SH-SY5Y (cell line): ENCODE measurements at regions not wholly inside any gene's neighbourhood (a gene's known extent, or its start where the extent isn't known, plus 50 kb on each side); places are given as distances from the start of the nearest gene placed in this dataset.

Experiments used
- GATA2 ChIP-seq: IDR thresholded peaks from 2 replicates; pipeline ENCODE4 v1.6.1; 2011; ENCODE audit warnings: mild to moderate bottlenecking, low read depth, low read length
- GATA3 ChIP-seq: IDR thresholded peaks from 2 replicates; pipeline ENCODE4 v1.6.1; 2011; ENCODE audit warnings: low read depth, mild to moderate bottlenecking, low read length, moderate library complexity

- TF ChIP-seq GATA3 (no peak), GATA2 (no peak)
Measured at GRCh38 chr6:48691420-48691819, 580.4 kb upstream of the PTCHD4 start.

DNA sequence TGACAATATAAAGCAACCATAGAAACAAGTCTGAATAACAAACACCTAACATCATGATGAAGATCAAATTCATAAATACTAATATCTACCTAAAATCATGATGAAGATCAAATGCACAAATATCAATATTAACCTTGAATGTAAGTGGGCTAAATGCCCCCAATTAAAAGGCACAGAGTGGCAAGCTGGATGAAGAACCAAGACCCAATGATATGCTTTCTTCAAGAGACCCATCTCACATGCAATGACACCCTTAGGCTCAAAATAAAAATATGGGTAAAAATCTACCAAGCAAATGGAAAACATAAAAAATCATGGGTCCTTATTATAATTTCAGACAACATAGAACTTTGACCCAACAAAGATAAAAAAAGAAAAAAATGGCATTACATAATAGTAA lies 578.5 kb upstream of the PTCHD4 start:
- TF ChIP-seq GATA3 (no peak), GATA2 (no peak)

DNA sequence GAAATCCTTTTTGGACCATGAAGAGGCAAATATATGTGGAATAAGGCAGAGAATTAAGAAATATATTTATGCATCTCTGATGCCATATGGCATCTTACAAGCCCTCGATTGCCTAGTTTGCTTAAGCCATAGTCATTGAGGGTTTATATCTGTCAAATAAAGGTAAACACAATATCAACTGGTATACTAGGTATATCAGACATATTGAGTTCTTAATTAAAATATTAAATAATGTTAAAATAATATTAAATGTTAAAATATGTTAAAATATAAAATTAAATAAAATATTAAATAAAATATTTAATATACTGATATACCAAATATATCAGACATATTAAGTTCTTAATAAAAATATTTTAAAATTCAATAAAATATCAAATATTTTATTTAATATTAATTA lies 567.4 kb upstream of the PTCHD4 start:
- TF ChIP-seq GATA3 = no peak
- no peak for TF ChIP-seq GATA2

DNA sequence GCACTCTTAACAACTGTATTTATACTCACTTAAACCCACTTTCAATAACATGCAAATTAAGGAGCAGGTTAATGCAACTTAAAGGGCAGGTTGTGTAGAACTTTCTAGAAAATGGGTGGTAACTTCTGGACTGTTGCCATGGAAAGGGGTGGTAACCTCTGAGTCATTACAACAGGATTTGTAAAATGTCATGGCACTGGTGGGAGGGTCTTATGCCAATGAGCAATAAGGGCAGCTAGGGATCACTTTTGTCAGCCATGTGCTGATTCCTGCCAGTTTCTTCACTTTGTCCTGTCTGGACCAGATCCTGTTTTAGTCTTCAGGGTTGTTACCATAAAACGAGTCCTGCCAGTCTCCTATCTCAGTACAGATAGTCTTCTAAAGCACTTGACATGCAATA lies 560.5 kb upstream of the PTCHD4 start:
- TF ChIP-seq GATA3 (no peak), GATA2 (no peak)

- TF ChIP-seq GATA3 (no peak), GATA2 (no peak)
Measured at GRCh38 chr6:48670546-48670945, 559.5 kb upstream of the PTCHD4 start.

GRCh38 chr6:48667797-48668196 lies 556.8 kb upstream of the PTCHD4 start:
- TF ChIP-seq GATA2 (no peak), GATA3 (no peak)

DNA sequence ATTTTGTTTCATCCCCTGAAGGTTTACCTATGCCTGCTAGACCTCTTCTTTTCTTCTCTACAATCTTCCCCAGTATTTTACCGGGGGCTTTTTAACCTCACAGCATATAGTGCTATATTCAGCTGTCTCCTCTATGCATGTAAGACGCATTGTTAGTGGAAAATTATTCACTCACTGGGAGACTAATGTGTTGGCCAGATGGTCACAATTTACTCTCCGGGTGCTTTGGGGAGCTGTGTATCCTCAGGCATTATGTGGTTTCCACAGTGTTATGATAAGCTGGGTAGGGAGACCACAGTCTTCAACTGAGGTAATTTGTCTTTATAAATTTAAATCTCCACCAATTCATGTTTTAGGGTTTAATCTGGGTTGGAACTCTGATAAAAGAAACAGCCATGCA lies 553.8 kb upstream of the PTCHD4 start:
- TF ChIP-seq GATA2 (peak; percentile 46; the same call in 1 of the 2 replicates), GATA3 (peak; percentile 84)

DNA sequence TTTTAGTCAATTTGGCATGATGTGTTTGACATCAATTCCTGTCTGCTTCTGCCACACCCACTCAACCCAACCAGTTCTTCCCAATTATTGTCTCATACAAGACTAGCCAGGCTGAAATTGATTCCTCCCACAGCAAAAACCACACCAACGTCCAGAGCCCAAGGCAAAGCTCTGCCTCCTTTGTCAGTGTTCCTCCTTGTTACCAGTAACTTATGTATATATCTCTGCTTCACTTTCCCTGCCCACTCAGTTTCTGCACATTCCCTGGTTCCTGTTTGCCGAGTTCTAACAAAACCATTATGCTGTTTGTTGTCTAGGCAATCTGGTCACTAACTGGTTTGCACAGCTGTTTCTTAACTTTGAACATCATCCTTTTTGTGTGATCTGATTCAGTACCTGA lies 547.9 kb upstream of the PTCHD4 start:
- no peak for TF ChIP-seq GATA2
- TF ChIP-seq GATA3 = no peak

- TF ChIP-seq GATA2 (no peak), GATA3 (no peak)
Measured at GRCh38 chr6:48641544-48641943, 530.5 kb upstream of the PTCHD4 start.

GRCh38 chr6:48630511-48630910 lies 519.5 kb upstream of the PTCHD4 start:
- TF ChIP-seq GATA2 (no peak), GATA3 (no peak)

GRCh38 chr6:48628316-48628715 lies 517.3 kb upstream of the PTCHD4 start:
- TF ChIP-seq GATA2 = no peak
- no peak for TF ChIP-seq GATA3

- TF ChIP-seq GATA2 (no peak), GATA3 (no peak)
Measured at GRCh38 chr6:48626421-48626820, 515.4 kb upstream of the PTCHD4 start.

DNA sequence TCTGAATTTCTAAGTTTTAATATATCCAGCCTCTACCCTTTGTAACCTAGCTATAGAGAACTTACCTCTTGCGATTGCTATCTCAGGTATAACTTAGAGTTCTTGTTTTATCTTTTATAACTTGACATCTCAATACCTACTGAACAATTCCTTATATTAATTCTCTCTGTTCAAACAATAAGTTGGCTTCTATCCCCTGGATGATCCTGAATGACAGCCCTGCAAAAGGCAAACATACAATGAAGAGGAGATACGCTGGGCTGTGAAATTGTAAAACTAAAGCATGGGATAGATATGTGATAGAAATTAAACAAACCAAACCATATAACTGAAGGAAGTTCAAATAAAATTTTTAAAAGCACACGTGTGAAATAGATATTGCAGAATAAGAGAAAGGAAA lies 513.6 kb upstream of the PTCHD4 start:
- TF ChIP-seq GATA2 (no peak), GATA3 (no peak)

DNA sequence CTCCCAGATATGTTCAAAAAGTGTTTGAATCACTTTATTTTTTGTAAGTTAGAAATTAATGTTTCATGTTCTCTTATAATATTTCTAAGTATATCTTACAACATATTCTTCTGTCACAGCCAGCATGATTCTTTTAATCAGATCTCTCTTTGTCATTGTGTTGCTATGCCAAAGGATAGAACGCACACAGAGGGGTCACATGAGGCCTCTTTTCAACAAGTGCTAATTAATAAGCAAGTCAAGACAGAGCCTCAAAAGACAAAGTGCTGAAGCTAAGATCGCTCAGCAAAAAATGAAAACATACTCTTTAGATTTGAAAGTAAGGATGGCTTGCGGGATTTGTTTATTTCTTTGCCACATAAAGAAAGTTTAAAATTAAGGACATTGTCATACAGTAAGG lies 508.8 kb upstream of the PTCHD4 start:
- TF ChIP-seq GATA2 = no peak
- TF ChIP-seq GATA3 = no peak

DNA sequence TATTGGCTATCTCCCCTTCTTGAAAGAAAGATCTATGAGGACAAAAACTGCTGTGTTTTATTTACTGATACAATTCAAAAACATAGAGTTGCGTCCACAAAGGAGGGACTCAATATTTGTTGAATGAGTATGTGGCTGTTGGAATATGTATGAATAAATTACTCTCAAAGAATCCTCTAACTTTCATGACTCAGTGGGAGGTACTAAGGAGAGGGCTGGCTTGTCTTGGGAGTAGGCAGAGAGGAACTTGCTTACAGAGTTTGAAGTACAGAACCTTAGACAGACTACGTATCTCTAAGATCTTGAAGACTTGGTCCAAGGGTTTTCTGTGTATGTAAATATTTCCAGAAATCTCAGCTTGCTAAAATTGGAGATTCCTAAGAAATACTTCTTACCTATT lies 504.0 kb upstream of the PTCHD4 start:
- TF ChIP-seq GATA3 (no peak), GATA2 (no peak)

GRCh38 chr6:48614326-48614725 lies 503.3 kb upstream of the PTCHD4 start:
- TF ChIP-seq GATA2 (no peak), GATA3 (no peak)

DNA sequence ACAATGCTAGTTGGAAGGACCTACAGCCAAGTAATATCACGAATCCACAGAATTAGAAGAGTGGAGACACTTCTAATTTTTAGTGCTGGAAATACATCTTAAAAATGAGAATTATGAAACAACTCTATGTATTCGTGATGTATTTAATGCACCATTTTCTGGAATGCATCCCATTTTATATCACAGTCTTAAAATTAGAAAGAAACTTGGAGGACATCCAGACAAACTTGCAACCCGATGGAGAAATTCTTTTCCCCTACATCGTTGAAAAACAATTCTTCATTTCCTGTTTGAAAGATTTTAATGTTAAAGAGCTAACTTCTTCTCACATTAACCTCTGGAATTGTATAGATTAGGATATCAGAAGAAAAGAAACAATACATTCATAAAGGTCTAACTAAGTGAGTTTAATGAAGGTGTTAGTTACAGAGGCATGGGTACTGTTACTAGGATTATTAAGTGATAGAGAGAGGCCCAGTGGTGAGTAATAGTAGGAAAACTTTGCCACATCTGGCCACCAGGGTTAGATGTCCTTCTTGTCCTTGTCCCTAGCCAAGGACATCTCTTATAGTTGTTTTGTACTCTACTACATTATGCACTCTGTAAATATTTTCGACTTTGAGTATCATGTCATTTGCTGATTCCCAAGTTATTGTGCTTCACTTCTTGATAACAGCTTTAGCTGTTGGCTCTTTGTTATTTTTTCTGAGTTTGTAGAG lies 502.4 kb upstream of the PTCHD4 start:
- TF ChIP-seq GATA3 = no peak
- no peak for TF ChIP-seq GATA2
